ENCODE measurements at regions not wholly inside any gene's neighbourhood (a gene's known extent, or its start where the extent isn't known, plus 50 kb on each side); places are given as distances from the start of the nearest gene placed in this dataset.

- TF ChIP-seq POLR2AphosphoS5 (IDR thresholded peaks at IDR 0.05) (no peak), CTCF (IDR thresholded peaks at IDR 0.05) (no peak)
Measured at GRCh38 chr10:22810643-22811465, 96.5 kb upstream of the PIP4K2A start.
